SK-N-SH (cell line): ENCODE measurements at regions not wholly inside any gene's neighbourhood (a gene's known extent, or its start where the extent isn't known, plus 50 kb on each side); places are given as distances from the start of the nearest gene placed in this dataset.

Experiments used
- CTCF ChIA-PET: fragments of 300-600, 350-600 bp; formaldehyde crosslinking; extraction: SDS; loops from one replicate; lab custom pipeline; 2021; lab: Yijun Ruan, JAX
- POLR2A ChIA-PET: fragments of 350-600 bp; sonication (Branson Sonifier 250); formaldehyde crosslinking; extraction: SDS; loops from one replicate; lab custom pipeline; 2020; ENCODE audit warnings: antibody characterized with exemption, inconsistent platforms; lab: Yijun Ruan, JAX
- DNase-seq: peaks from one replicate; pipeline ENCODE4 v3.0.0; 2012
- H2AFZ ChIP-seq: fragments of 200-600 bp; sonication (generic); 2 replicates; pipeline ENCODE4 v1.8.1; 2016; ENCODE audit warnings: antibody characterized with exemption, mild to moderate bottlenecking, low read depth
- H3F3A ChIP-seq: fragments of 200-600 bp; sonication (generic); replicated peaks from 2 replicates; pipeline ENCODE3; 2016; ENCODE audit warnings: antibody characterized with exemption, mild to moderate bottlenecking; ENCODE audit not compliant: insufficient read depth
- H3K27ac ChIP-seq, 2 experiments: fragments of 200-500 bp in 1 of 2; fragments of 200-600 bp in 1 of 2; sonication (Bioruptor generic) in 1 of 2; sonication (generic), shearing (Covaris generic) in 1 of 2; 2 replicates each; pipeline versions ENCODE4 v1.5.1 to v1.6.1; 2014 to 2016; ENCODE audit warnings: low read depth in 2 of 2, inconsistent platforms in 1 of 2, low read length in 1 of 2, mild to moderate bottlenecking in 1 of 2, mixed read lengths in 1 of 2
- H3K27me3 ChIP-seq: fragments of 200-600 bp; sonication (generic), shearing (Covaris generic); 2 replicates; pipeline ENCODE4 v1.6.1; 2016; ENCODE audit warnings: mixed run types; ENCODE audit not compliant: insufficient read depth
- H3K36me3 ChIP-seq, 2 experiments: fragments of 200-500 bp in 1 of 2; fragments of 200-600 bp in 1 of 2; sonication (Bioruptor generic) in 1 of 2; sonication (generic) in 1 of 2; replicated peaks in 1 of 2; 2 replicates each; pipeline versions ENCODE3 to v1.5.1; 2014 to 2016; ENCODE audit warnings: low read length in 1 of 2, mild to moderate bottlenecking in 1 of 2; ENCODE audit not compliant: insufficient read depth in 2 of 2, control insufficient read depth in 1 of 2
- H3K4me1 ChIP-seq, 2 experiments: fragments of 200-500 bp in 1 of 2; fragments of 200-600 bp in 1 of 2; sonication (Bioruptor generic) in 1 of 2; sonication (generic), shearing (Covaris generic) in 1 of 2; 2 replicates each; pipeline versions ENCODE4 v1.5.1 to v1.6.1; 2014 to 2016; ENCODE audit warnings: low read depth in 1 of 2, low read length in 1 of 2, mixed run types in 1 of 2; ENCODE audit not compliant: insufficient read depth in 2 of 2, control insufficient read depth in 1 of 2
- H3K4me2 ChIP-seq: fragments of 200-600 bp; sonication (generic), shearing (Covaris generic); 2 replicates; pipeline ENCODE4 v1.6.1; 2017; ENCODE audit warnings: mixed run types
- H3K4me3 ChIP-seq, 2 experiments: fragments of 200-500 bp in 1 of 2; fragments of 200-600 bp in 1 of 2; sonication (Bioruptor generic) in 1 of 2; sonication (generic), shearing (Covaris generic) in 1 of 2; 2 replicates each; pipeline versions ENCODE4 v1.5.1 to v1.8.1; 2014 to 2016; ENCODE audit warnings: low read depth in 2 of 2, inconsistent platforms in 1 of 2, low read length in 1 of 2, mild to moderate bottlenecking in 1 of 2, mixed read lengths in 1 of 2, moderate library complexity in 1 of 2
- H3K79me2 ChIP-seq: fragments of 200-600 bp; sonication (generic); 2 replicates; pipeline ENCODE4 v1.8.1; 2017; ENCODE audit warnings: mild to moderate bottlenecking; ENCODE audit not compliant: insufficient read depth
- H3K9ac ChIP-seq: fragments of 200-600 bp; sonication (generic); 2 replicates; pipeline ENCODE4 v1.6.1; 2017; ENCODE audit warnings: mixed run types
- H3K9me2 ChIP-seq: fragments of 200-600 bp; sonication (generic); 2 replicates; pipeline ENCODE4 v1.6.1; 2017; ENCODE audit warnings: mixed run types
- H3K9me3 ChIP-seq: fragments of 200-600 bp; sonication (generic); 2 replicates; pipeline ENCODE4 v1.6.1; 2017; ENCODE audit warnings: mixed run types, mild to moderate bottlenecking, moderate library complexity
- H4K20me1 ChIP-seq: fragments of 200-600 bp; sonication (generic); 2 replicates; pipeline ENCODE4 v1.6.1; 2017; ENCODE audit warnings: mild to moderate bottlenecking, mixed run types; ENCODE audit not compliant: insufficient read depth
- EZH2phosphoT487 ChIP-seq: fragments of 200-600 bp; sonication (generic); IDR thresholded peaks from 2 replicates; pipeline ENCODE4 v1.6.1; 2017; ENCODE audit warnings: low read depth, mixed run types, mild to moderate bottlenecking, antibody characterized with exemption, moderate library complexity, borderline replicate concordance
- FOXJ3 ChIP-seq: sonication (generic); formaldehyde crosslinking; IDR thresholded peaks from 2 replicates; pipeline ENCODE4 v1.5.1; 2020; ENCODE audit warnings: mild to moderate bottlenecking, missing genetic modification reagents
- JUND ChIP-seq: IDR thresholded peaks from 2 replicates; pipeline ENCODE4 v1.4.0; 2012
- RFX5 ChIP-seq: IDR thresholded peaks from 2 replicates; pipeline ENCODE4 v1.6.1; 2012; ENCODE audit warnings: mild to moderate bottlenecking, improper control_type of control experiment, low read length
- TAF1 ChIP-seq: IDR thresholded peaks from 2 replicates; pipeline ENCODE4 v1.6.1; 2012; ENCODE audit warnings: low read depth, mild to moderate bottlenecking, low read length, moderate library complexity, borderline replicate concordance
- TEAD4 ChIP-seq: IDR thresholded peaks from 2 replicates; pipeline ENCODE4 v1.4.0; 2012; ENCODE audit warnings: mild to moderate bottlenecking, borderline replicate concordance; ENCODE audit not compliant: insufficient read depth
- WGBS: methylation state at CpG from one replicate; pipeline ENCODE4 v1.1.6; 2017; ENCODE audit warnings: low lambda C conversion rate; 5-methylcytosine and 5-hydroxymethylcytosine counted together
- TF ChIP-seq, protein P1 (sequence below): IDR thresholded peaks from 2 replicates; pipeline ENCODE4 v1.6.1; 2012; ENCODE audit warnings: mild to moderate bottlenecking, low read depth, low read length, moderate library complexity
- TF ChIP-seq, protein P2 (sequence below): IDR thresholded peaks from 2 replicates; pipeline ENCODE4 v1.4.0; 2012; ENCODE audit warnings: low read depth, borderline replicate concordance
- TF ChIP-seq, protein P3 (sequence below): fragments of 200-600 bp; sonication (generic); IDR thresholded peaks from 2 replicates; pipeline ENCODE4 v1.6.1; 2017; ENCODE audit warnings: antibody characterized with exemption, mild to moderate bottlenecking, moderate library complexity

DNA sequence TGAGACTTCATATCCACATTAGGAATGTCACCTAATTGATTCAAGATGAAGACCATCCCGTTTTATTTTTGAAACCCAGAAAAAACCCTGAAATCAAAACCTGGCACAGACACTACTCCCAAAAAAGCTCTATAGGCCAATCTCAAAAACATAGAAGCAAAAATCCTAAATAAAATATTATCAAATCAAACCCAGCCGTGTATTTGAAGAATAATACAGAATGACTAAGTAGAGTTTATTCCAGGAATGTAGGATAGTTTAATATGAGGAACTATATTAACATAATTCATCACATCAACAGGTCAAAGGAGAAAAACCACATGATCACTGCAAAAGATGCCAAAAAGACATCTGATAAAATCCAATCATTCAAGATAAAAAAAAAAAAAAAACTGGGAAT lies 167.1 kb downstream of the ACTL7B start:
- no peaks in the 10 kb centered on the region for H4K20me1 ChIP-seq
- H3K36me3 ChIP-seq = no peaks in the 10 kb centered on the region
- POLR2A ChIA-PET = no interaction called here

More for the DNA sequence above, 167.1 kb downstream of the ACTL7B start:
- no peak overlapping the region for H3K27ac ChIP-seq
- no peaks in the 10 kb centered on the region for H3F3A ChIP-seq
- WGBS = 0% methylated on average over 2 of the region's 2 CpGs
- no peaks in the 10 kb centered on the region for H3K4me1 ChIP-seq
- TF ChIP-seq, protein P1, sequence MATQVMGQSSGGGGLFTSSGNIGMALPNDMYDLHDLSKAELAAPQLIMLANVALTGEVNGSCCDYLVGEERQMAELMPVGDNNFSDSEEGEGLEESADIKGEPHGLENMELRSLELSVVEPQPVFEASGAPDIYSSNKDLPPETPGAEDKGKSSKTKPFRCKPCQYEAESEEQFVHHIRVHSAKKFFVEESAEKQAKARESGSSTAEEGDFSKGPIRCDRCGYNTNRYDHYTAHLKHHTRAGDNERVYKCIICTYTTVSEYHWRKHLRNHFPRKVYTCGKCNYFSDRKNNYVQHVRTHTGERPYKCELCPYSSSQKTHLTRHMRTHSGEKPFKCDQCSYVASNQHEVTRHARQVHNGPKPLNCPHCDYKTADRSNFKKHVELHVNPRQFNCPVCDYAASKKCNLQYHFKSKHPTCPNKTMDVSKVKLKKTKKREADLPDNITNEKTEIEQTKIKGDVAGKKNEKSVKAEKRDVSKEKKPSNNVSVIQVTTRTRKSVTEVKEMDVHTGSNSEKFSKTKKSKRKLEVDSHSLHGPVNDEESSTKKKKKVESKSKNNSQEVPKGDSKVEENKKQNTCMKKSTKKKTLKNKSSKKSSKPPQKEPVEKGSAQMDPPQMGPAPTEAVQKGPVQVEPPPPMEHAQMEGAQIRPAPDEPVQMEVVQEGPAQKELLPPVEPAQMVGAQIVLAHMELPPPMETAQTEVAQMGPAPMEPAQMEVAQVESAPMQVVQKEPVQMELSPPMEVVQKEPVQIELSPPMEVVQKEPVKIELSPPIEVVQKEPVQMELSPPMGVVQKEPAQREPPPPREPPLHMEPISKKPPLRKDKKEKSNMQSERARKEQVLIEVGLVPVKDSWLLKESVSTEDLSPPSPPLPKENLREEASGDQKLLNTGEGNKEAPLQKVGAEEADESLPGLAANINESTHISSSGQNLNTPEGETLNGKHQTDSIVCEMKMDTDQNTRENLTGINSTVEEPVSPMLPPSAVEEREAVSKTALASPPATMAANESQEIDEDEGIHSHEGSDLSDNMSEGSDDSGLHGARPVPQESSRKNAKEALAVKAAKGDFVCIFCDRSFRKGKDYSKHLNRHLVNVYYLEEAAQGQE = no peak
- TF ChIP-seq TEAD4 (no peak), EZH2phosphoT487 (no peak), TAF1 (no peak), JUND (no peak), RFX5 (no peak), FOXJ3 (CRISPR knock-in tag) (no peak)
- TF ChIP-seq, protein P2, sequence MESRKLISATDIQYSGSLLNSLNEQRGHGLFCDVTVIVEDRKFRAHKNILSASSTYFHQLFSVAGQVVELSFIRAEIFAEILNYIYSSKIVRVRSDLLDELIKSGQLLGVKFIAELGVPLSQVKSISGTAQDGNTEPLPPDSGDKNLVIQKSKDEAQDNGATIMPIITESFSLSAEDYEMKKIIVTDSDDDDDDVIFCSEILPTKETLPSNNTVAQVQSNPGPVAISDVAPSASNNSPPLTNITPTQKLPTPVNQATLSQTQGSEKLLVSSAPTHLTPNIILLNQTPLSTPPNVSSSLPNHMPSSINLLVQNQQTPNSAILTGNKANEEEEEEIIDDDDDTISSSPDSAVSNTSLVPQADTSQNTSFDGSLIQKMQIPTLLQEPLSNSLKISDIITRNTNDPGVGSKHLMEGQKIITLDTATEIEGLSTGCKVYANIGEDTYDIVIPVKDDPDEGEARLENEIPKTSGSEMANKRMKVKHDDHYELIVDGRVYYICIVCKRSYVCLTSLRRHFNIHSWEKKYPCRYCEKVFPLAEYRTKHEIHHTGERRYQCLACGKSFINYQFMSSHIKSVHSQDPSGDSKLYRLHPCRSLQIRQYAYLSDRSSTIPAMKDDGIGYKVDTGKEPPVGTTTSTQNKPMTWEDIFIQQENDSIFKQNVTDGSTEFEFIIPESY = no peak
- TF ChIP-seq, protein P3, sequence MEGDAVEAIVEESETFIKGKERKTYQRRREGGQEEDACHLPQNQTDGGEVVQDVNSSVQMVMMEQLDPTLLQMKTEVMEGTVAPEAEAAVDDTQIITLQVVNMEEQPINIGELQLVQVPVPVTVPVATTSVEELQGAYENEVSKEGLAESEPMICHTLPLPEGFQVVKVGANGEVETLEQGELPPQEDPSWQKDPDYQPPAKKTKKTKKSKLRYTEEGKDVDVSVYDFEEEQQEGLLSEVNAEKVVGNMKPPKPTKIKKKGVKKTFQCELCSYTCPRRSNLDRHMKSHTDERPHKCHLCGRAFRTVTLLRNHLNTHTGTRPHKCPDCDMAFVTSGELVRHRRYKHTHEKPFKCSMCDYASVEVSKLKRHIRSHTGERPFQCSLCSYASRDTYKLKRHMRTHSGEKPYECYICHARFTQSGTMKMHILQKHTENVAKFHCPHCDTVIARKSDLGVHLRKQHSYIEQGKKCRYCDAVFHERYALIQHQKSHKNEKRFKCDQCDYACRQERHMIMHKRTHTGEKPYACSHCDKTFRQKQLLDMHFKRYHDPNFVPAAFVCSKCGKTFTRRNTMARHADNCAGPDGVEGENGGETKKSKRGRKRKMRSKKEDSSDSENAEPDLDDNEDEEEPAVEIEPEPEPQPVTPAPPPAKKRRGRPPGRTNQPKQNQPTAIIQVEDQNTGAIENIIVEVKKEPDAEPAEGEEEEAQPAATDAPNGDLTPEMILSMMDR = no peak
- CTCF ChIA-PET = no interaction called here
- H3K9ac ChIP-seq = no peak overlapping the region
- no peaks in the 10 kb centered on the region for H3K9me3 ChIP-seq
- H3K4me3 ChIP-seq = no peak overlapping the region
- no peak for DNase-seq
- H3K79me2 ChIP-seq = no peaks in the 10 kb centered on the region
- H3K4me2 ChIP-seq = no peak overlapping the region
- H3K27me3 ChIP-seq = no peaks in the 10 kb centered on the region; the same call in 1 of the 2 replicates
- no peaks in the 10 kb centered on the region for H3K9me2 ChIP-seq
- no peak overlapping the region for H2AFZ ChIP-seq
